Right cardiac atrium (tissue), 5 donors: ENCODE measurements at regions not wholly inside any gene's neighbourhood (a gene's known extent, or its start where the extent isn't known, plus 50 kb on each side); places are given as distances from the start of the nearest gene placed in this dataset.
A peak's percentile ranks its signal among the peaks of the same experiment; 100 is the strongest.

ENCODE experiments used
- ATAC-seq, 2 donors: fragments of 200-7000 bp; cut with Tn5 transposase; one replicate each; pipeline versions ENCODE4 v1.8.0 to v1.9.1; 2020; ENCODE audit warnings: moderate library complexity in 2 of 2, mild to moderate bottlenecking in 1 of 2
- DNase-seq, 3 donors: peaks; one replicate each; pipeline ENCODE4 v3.0.0-alpha.2; 2020
- H3K27ac ChIP-seq: one replicate; pipeline ENCODE4 v1.5.1; 2013; ENCODE audit warnings: mild to moderate bottlenecking, low read length, control low read depth, moderate library complexity
- H3K27me3 ChIP-seq: one replicate; pipeline ENCODE4 v1.6.1; 2013; ENCODE audit not compliant: control insufficient read depth, insufficient read depth
- H3K4me1 ChIP-seq: one replicate; pipeline ENCODE4 v1.6.1; 2013; ENCODE audit warnings: low read length; ENCODE audit not compliant: control insufficient read depth, insufficient read depth
- H3K4me3 ChIP-seq: one replicate; pipeline ENCODE4 v1.5.1; 2013; ENCODE audit warnings: low read length, control low read depth
- H3K9me3 ChIP-seq: one replicate; pipeline ENCODE4 v1.6.1; 2013; ENCODE audit warnings: low read length; ENCODE audit not compliant: control insufficient read depth
- WGBS: extraction: QIAGEN DNeasy Blood & Tissue Kit; methylation state at CpG from one replicate; pipeline ENCODE4 v1.1.7; 2013; 5-methylcytosine and 5-hydroxymethylcytosine counted together
- intact Hi-C, 4 donors: fragments of 100-400 bp; cut with DNase I; formaldehyde crosslinking; loops; one replicate each; pipeline versions ENCODE4 v1.11.0 to v1.14.0; 2022 to 2023
- donor health status: healthy with polysubstance abuse.
- donor health status: DM: no; HTN: yes; CAD: no.
- donor health status: DM: no; HTN: no; CAD: no.
- donor health status: DM: no; HTN: yes; CAD: no; lungs with severe emphysema.
- donor health status: DM: yes; HTN: yes; CAD: no.

- H3K4me3 ChIP-seq: no peak overlapping the region
- no peaks in the 10 kb centered on the region for H3K27me3 ChIP-seq
- DNase-seq (no peak), ATAC-seq (no peak)
- H3K9me3 ChIP-seq: no peaks in the 10 kb centered on the region
- intact Hi-C loops: no loop called here
- WGBS: 96% methylated on average over 3 of the region's 3 CpGs
- no peaks in the 10 kb centered on the region for H3K4me1 ChIP-seq
- H3K27ac ChIP-seq: no peak overlapping the region
Observed at GRCh38 chr18:11286431-11286830, 137.1 kb upstream of the PIEZO2 start.

GRCh38 chr18:11284811-11285210, 135.4 kb upstream of the PIEZO2 start:
- ATAC-seq (no peak), DNase-seq (no peak)
- H3K4me3 ChIP-seq: no peak overlapping the region
- 39% methylated on average over 4 of the region's 4 CpGs for WGBS
- H3K27ac ChIP-seq: no peak overlapping the region
- no peaks in the 10 kb centered on the region for H3K4me1 ChIP-seq
- no peaks in the 10 kb centered on the region for H3K27me3 ChIP-seq
- H3K9me3 ChIP-seq: no peaks in the 10 kb centered on the region
- intact Hi-C loops: no loop called here

GRCh38 chr18:11284349-11284748, 135.0 kb upstream of the PIEZO2 start:
- no peak for DNase-seq

GRCh38 chr18:11283479-11284161, 134.3 kb upstream of the PIEZO2 start:
- no peak overlapping the region for H3K4me3 ChIP-seq
- DNase-seq: peak in 1 of 3 donors; percentile 40
- H3K9me3 ChIP-seq: no peaks in the 10 kb centered on the region
- H3K4me1 ChIP-seq: no peaks in the 10 kb centered on the region
- no peaks in the 10 kb centered on the region for H3K27me3 ChIP-seq
- intact Hi-C loops: no loop called here
- H3K27ac ChIP-seq: no peak overlapping the region
- peak in 1 of 2 donors; percentile 71 for ATAC-seq
- WGBS: 53% methylated on average over 11 of the region's 11 CpGs

More at GRCh38 chr18:11284349-11284748, 135.0 kb upstream of the PIEZO2 start:
- H3K27ac ChIP-seq: no peak overlapping the region
- no peaks in the 10 kb centered on the region for H3K9me3 ChIP-seq
- no peaks in the 10 kb centered on the region for H3K27me3 ChIP-seq
- ATAC-seq: no peak
- H3K4me3 ChIP-seq: no peak overlapping the region
- no peaks in the 10 kb centered on the region for H3K4me1 ChIP-seq
- 83% methylated on average over 3 of the region's 3 CpGs for WGBS
- intact Hi-C loops: no loop called here

GRCh38 chr18:11279461-11279860, 130.1 kb upstream of the PIEZO2 start:
- Histone ChIP-seq H3K27me3 (no peaks in the 10 kb centered on the region), H3K4me3 (no peak overlapping the region), H3K9me3 (no peaks in the 10 kb centered on the region), H3K4me1 (no peaks in the 10 kb centered on the region), H3K27ac (no peak overlapping the region)
- DNase-seq (no peak), ATAC-seq (no peak)
- WGBS: 60% methylated on average over 3 of the region's 3 CpGs
- intact Hi-C loops: no loop called here

- H3K27me3 ChIP-seq: no peaks in the 10 kb centered on the region
- no peak for DNase-seq
- no peaks in the 10 kb centered on the region for H3K4me1 ChIP-seq
- no peaks in the 10 kb centered on the region for H3K9me3 ChIP-seq
- no peak for ATAC-seq
- intact Hi-C loops: no loop called here
- no peak overlapping the region for H3K4me3 ChIP-seq
- WGBS: 74% methylated on average over 2 of the region's 2 CpGs
- no peak overlapping the region for H3K27ac ChIP-seq
Observed at GRCh38 chr18:11276678-11277077, 127.3 kb upstream of the PIEZO2 start.

- ATAC-seq (no peak), DNase-seq (no peak)
- H3K9me3 ChIP-seq: no peaks in the 10 kb centered on the region
- H3K4me3 ChIP-seq: no peak overlapping the region
- intact Hi-C loops: no loop called here
- no peaks in the 10 kb centered on the region for H3K27me3 ChIP-seq
- WGBS: 92% methylated on average over 6 of the region's 6 CpGs
- no peak overlapping the region for H3K27ac ChIP-seq
- H3K4me1 ChIP-seq: no peaks in the 10 kb centered on the region
Observed at GRCh38 chr18:11274144-11274794, 124.9 kb upstream of the PIEZO2 start.

- H3K4me3 ChIP-seq: no peak overlapping the region
- no peaks in the 10 kb centered on the region for H3K9me3 ChIP-seq
- intact Hi-C loops: no loop called here
- 41% methylated on average over 7 of the region's 7 CpGs for WGBS
- DNase-seq (no peak), ATAC-seq (no peak)
- no peak overlapping the region for H3K27ac ChIP-seq
- no peaks in the 10 kb centered on the region for H3K4me1 ChIP-seq
- no peaks in the 10 kb centered on the region for H3K27me3 ChIP-seq
Observed at GRCh38 chr18:11272516-11272915, 123.1 kb upstream of the PIEZO2 start.

- H3K9me3 ChIP-seq: no peaks in the 10 kb centered on the region
- no peak overlapping the region for H3K4me3 ChIP-seq
- WGBS: 45% methylated on average over 3 of the region's 3 CpGs
- no peak for DNase-seq
- no peak overlapping the region for H3K27ac ChIP-seq
- no peaks in the 10 kb centered on the region for H3K27me3 ChIP-seq
- no peak for ATAC-seq
- no peaks in the 10 kb centered on the region for H3K4me1 ChIP-seq
- intact Hi-C loops: no loop called here
Observed at GRCh38 chr18:11271954-11272353, 122.6 kb upstream of the PIEZO2 start.

GRCh38 chr18:11269257-11269656, 119.9 kb upstream of the PIEZO2 start:
- WGBS: 40% methylated on average over 8 of the region's 8 CpGs
- DNase-seq: peak in 1 of 3 donors; percentile 61

GRCh38 chr18:11268741-11269233, 119.4 kb upstream of the PIEZO2 start:
- Histone ChIP-seq H3K27me3 (no peaks in the 10 kb centered on the region), H3K27ac (no peak overlapping the region), H3K4me1 (no peaks in the 10 kb centered on the region), H3K4me3 (no peak overlapping the region), H3K9me3 (no peaks in the 10 kb centered on the region)
- ATAC-seq (peak; percentile 69 to 82), DNase-seq (peak in 1 of 3 donors; percentile 45)
- intact Hi-C loops: no loop called here
- 36% methylated on average over 9 of the region's 9 CpGs for WGBS

More at GRCh38 chr18:11269257-11269656, 119.9 kb upstream of the PIEZO2 start:
- Histone ChIP-seq H3K27me3 (no peaks in the 10 kb centered on the region), H3K27ac (no peak overlapping the region), H3K9me3 (no peaks in the 10 kb centered on the region), H3K4me3 (no peak overlapping the region), H3K4me1 (no peaks in the 10 kb centered on the region)
- intact Hi-C loops: no loop called here
- peak; percentile 46 to 57 for ATAC-seq
